ENCODE measurements at regions not wholly inside any gene's neighbourhood (a gene's known extent, or its start where the extent isn't known, plus 50 kb on each side); places are given as distances from the start of the nearest gene placed in this dataset.
"Not testable (repeated sequence)": the region's sequence is repeated elsewhere in the genome, so short reads cannot be mapped to it uniquely, and the experiment has no call there.

- no peaks in the 10 kb centered on the region for H3K4me1 ChIP-seq
- no peak overlapping the region for H3K27ac ChIP-seq
Measured at GRCh38 chr13:90938848-90939247, 408.6 kb upstream of the MIR17HG start.

GRCh38 chr13:90943946-90944345, 403.5 kb upstream of the MIR17HG start:
- Histone ChIP-seq H3K9me3 (peaks cover 6% of the 10 kb centered on the region), H3K36me3 (no peaks in the 10 kb centered on the region), H3K4me1 (no peaks in the 10 kb centered on the region), H3K4me3 (no peak overlapping the region), H3K27ac (no peak overlapping the region), H3K27me3 (ENCODE audit: low read depth) (no peaks in the 10 kb centered on the region)
- intact Hi-C loops (cut with DNase I), result no loop called here
- TF ChIP-seq CTCF (IDR thresholded peaks at IDR 0.05), result no peak
- no peak for ATAC-seq
- no peak for DNase-seq

More at GRCh38 chr13:90938848-90939247, 408.6 kb upstream of the MIR17HG start:
- DNase-seq, result no peak
- no peak for ATAC-seq
- Histone ChIP-seq H3K27me3 (ENCODE audit: low read depth) (no peaks in the 10 kb centered on the region), H3K9me3 (no peaks in the 10 kb centered on the region), H3K4me3 (no peak overlapping the region), H3K36me3 (no peaks in the 10 kb centered on the region)
- TF ChIP-seq CTCF (IDR thresholded peaks at IDR 0.05), result no peak
- intact Hi-C loops (cut with DNase I), result no loop called here

GRCh38 chr13:90945146-90945545, 402.3 kb upstream of the MIR17HG start:
- H3K27me3 ChIP-seq (ENCODE audit: low read depth); H3K4me3 ChIP-seq; H3K27ac ChIP-seq; intact Hi-C loops (cut with DNase I); DNase-seq; ATAC-seq; H3K4me1 ChIP-seq; H3K9me3 ChIP-seq; H3K36me3 ChIP-seq: not testable (repeated sequence)

GRCh38 chr13:90946125-90946524, 401.4 kb upstream of the MIR17HG start:
- H3K27me3 ChIP-seq (ENCODE audit: low read depth); DNase-seq; H3K4me1 ChIP-seq; H3K27ac ChIP-seq; ATAC-seq; intact Hi-C loops (cut with DNase I); H3K36me3 ChIP-seq; H3K9me3 ChIP-seq; H3K4me3 ChIP-seq: not testable (repeated sequence)

GRCh38 chr13:90947976-90948375, 399.5 kb upstream of the MIR17HG start:
- intact Hi-C loops (cut with DNase I), result no loop called here
- no peak for ATAC-seq

GRCh38 chr13:90950160-90950559, 397.3 kb upstream of the MIR17HG start:
- no peak for ATAC-seq
- Histone ChIP-seq H3K9me3 (peaks cover 8% of the 10 kb centered on the region), H3K27ac (no peak overlapping the region), H3K36me3 (no peaks in the 10 kb centered on the region), H3K27me3 (ENCODE audit: low read depth) (no peaks in the 10 kb centered on the region), H3K4me1 (no peaks in the 10 kb centered on the region), H3K4me3 (no peak overlapping the region)
- intact Hi-C loops (cut with DNase I), result no loop called here
- no peak for DNase-seq
- no peak for TF ChIP-seq CTCF (IDR thresholded peaks at IDR 0.05)

More at GRCh38 chr13:90947976-90948375, 399.5 kb upstream of the MIR17HG start:
- H3K4me3 ChIP-seq, result no peak overlapping the region
- no peak for TF ChIP-seq CTCF (IDR thresholded peaks at IDR 0.05)
- H3K27me3 ChIP-seq (ENCODE audit: low read depth), result no peaks in the 10 kb centered on the region
- no peaks in the 10 kb centered on the region for H3K36me3 ChIP-seq
- no peak for DNase-seq
- H3K4me1 ChIP-seq, result no peaks in the 10 kb centered on the region
- H3K9me3 ChIP-seq, result peaks cover 8% of the 10 kb centered on the region
- H3K27ac ChIP-seq, result no peak overlapping the region

- Histone ChIP-seq H3K27me3 (ENCODE audit: low read depth) (no peaks in the 10 kb centered on the region), H3K4me1 (no peaks in the 10 kb centered on the region), H3K4me3 (no peak overlapping the region), H3K9me3 (peaks cover 8% of the 10 kb centered on the region), H3K36me3 (no peaks in the 10 kb centered on the region), H3K27ac (no peak overlapping the region)
- TF ChIP-seq CTCF (IDR thresholded peaks at IDR 0.05), result no peak
- no peak for DNase-seq
- intact Hi-C loops (cut with DNase I), result no loop called here
- ATAC-seq, result no peak
Measured at GRCh38 chr13:90951663-90952062, 395.8 kb upstream of the MIR17HG start.

All from lower lobe of right lung (tissue), 2 donors.